Frontal cortex (tissue), 3 donors: ENCODE measurements at regions not wholly inside any gene's neighbourhood (a gene's known extent, or its start where the extent isn't known, plus 50 kb on each side); places are given as distances from the start of the nearest gene placed in this dataset.

ENCODE experiments used
- DNase-seq, 2 donors: peaks; one replicate each; pipeline ENCODE4 v3.0.0; 2012; ENCODE audit warnings: low spot score in 2 of 2
- FAIRE-seq: peaks from 2 replicates; lab custom pipeline; 2012; peaks lifted over from hg19 to GRCh38; lab: Jason Lieb, UNC
- donor health status: control.
- donor health status: control.
- donor health status: control.

- FAIRE-seq (no peak), DNase-seq (no peak)
These were observed 99.4 kb downstream of the DIRAS3 start for GRCh38 chr1:67951014-67951413.

DNA sequence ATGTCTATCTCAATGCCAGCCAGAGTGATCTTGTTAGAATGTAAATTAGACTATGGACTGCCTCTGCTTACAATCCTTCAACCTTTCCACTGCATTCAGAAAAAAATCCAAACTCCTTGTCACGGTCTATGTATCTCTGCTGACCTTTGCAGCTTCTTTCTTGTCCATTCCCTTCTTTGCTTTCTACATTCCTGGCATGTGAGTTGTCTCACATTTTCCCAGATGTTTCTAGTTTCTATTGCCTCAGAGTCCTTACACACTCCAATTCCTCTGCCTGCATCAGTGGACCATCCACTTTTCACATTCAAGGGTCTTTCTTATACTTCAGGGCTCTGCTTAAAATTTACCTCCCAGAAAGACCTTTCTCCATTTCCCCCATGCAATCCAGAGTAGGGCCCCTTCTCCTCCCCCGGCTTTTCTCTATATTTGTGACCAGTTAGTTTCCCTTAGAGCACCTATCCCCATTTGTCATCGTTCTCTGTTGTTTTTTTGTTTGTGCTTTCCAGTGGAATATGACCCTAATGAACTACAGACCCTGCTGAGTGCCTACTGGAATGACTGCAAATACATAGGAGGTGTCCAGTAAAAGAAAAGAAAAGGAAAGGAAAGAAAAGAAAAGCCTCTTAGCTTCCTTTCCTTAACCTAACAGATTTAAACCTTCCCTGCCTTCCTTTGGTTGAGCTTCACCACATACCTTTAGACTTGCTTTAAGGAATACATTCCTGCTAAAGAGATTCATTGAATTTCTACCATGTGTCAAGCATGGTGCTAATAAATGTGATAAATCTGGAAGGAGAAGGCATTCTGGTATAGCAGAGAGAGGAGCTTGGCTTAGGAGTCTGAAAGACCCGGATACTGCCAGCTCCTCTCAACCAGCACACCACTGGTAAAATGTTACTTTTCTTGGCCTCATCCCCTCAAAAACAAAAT, 102.0 kb downstream of the DIRAS3 start:
- FAIRE-seq (no peak), DNase-seq (no peak)

DNA sequence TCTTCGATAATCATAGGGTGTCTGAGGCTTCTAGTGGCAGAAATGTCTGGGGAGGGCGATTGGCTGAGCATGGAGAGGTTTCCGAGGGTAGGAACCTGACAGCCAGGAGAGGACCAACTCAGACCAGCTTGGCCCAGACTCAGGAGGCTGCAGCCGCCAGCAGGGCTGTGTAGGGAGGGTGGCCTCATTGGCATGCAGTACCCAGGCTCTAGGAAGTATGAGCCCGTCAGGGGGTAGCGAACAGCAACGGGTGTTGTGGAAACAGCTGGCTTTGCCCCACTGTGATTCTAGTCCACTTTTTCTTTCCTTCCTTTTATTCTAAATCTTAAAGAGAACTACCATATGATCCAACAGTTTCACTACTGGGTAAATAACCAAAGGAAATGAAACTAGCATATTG, 103.3 kb downstream of the DIRAS3 start:
- DNase-seq (no peak), FAIRE-seq (no peak)

DNA sequence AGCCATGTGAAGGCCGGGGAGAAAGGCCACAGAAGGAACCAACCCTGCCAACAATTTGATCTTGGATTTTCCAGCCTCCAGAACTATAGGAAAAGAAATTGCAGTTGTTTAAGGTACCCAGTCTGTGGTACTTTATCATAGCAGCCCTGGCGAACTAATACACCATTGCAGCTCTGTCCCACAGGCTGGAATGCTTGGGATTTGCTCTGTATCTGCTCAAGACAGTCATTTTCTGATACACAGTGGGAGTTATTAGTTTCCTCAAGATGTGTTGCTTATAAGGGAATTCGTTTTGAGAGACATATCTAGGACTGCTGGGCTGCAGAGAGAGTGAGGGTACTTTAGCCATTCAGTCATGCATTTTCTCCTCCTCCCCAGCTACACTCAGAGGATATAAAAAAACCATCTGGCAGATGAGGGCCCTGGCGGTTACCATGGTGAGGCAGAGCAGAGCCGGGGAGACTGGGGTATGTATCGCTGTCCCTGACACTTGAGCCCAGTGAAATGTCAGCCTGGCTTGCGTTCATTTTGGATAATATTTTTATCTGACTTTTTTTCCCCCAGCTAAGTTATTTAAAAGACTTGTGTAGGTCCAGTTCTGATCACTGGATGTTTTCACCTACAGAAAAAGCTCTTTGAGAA, 104.6 kb downstream of the DIRAS3 start:
- FAIRE-seq (no peak), DNase-seq (no peak)

DNA sequence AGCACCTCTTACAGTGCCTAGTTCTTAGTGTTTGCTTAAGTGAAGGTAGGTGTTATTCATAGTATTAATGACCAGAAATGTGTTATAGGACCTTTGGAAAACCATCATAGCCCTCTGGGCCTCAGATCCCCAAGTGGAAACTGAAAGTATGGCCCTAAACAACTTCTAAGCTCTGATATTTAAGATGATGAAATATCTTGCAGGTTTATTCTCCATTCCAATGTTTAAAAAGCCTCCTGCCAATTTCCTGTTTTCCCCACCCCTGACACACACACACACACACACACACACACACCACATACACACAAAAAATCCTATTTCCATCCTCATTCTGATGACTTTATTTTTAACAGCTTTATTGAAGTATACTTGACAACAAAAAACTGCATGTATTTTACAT, 108.2 kb downstream of the DIRAS3 start:
- DNase-seq (no peak), FAIRE-seq (no peak)

- no peak for FAIRE-seq
- no peak for DNase-seq
These were observed 108.5 kb upstream of the GNG12 start for GRCh38 chr1:67941746-67942145.

GRCh38 chr1:67941155-67941554, 107.9 kb upstream of the GNG12 start:
- no peak for DNase-seq

GRCh38 chr1:67939942-67940341, 106.7 kb upstream of the GNG12 start:
- FAIRE-seq = no peak
- no peak for DNase-seq

More at GRCh38 chr1:67941155-67941554, 107.9 kb upstream of the GNG12 start:
- FAIRE-seq = no peak

DNA sequence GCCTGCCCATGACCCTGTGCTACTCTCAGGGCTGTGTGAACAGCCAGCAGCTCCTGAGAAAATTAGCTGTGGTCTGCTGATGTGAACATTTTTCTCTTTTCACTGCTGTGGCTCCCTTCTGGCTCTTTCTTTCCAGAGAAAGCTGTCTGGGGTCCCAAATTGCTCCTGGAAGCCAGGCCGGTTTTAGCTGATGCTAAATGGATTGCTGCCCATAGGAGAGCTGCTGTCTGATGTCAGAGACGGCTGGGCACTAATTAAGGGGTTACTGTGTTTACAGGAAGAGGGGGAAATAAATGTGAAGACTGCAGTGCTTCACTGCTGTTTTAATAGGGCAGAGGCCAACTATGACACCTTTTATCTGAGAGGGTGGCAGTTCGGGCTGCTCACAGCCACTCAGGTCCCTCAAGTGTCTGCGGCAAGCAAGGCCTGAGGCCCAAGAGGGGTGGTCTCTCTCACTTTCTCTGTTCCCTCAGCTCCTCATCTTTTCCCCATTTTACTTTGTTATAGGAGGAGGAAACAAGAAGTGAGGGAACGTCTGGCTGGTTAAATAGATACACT, 106.0 kb upstream of the GNG12 start:
- FAIRE-seq (no peak), DNase-seq (no peak)

DNA sequence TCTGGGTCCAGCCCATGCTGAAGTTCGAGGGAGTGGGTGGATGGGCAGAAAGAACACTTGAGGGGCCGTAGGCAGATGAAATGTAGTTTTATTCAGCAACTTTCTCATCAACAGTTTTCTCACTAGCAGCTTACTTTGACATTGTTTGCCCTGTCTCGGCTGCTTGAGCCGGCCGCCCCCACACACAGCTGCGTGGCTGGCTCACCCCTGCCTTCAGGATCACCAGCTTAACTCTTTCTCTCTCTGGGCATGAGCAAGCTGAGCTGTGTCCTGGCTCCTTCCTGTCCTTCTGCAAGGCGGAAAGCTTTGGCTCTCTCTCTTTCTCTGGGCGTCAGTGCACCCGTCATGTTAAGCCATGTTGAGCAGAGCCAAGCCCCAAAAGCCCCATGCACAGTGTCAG, 104.4 kb upstream of the GNG12 start:
- DNase-seq = no peak
- no peak for FAIRE-seq

- no peak for FAIRE-seq
- DNase-seq = no peak
These were observed 103.7 kb upstream of the GNG12 start for GRCh38 chr1:67937010-67937409.

- FAIRE-seq (no peak), DNase-seq (no peak)
These were observed 102.3 kb upstream of the GNG12 start for GRCh38 chr1:67935560-67935959.

DNA sequence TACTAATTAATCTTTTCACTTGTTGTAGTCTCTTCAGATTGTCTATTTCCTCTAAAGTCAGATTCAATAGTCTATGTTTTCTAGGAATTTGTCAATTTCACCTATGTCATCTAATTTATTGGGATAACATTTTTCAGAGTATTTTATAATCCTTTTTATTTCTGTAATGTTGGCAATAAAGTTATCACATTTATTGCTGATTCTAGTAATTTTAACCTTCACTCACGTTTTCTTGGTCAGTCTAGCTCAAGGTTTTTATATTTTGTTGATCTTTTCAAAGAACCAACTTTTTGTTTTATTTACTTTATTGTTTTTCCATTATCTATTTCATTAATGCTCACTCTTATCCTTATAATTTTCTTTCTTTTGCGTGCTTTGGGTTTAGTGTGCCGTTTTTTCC, 97.9 kb upstream of the GNG12 start:
- no peak for FAIRE-seq

GRCh38 chr1:67923074-67923473, 89.8 kb upstream of the GNG12 start:
- DNase-seq (no peak), FAIRE-seq (no peak)

More for the DNA sequence above, 97.9 kb upstream of the GNG12 start:
- DNase-seq = no peak

- FAIRE-seq (no peak), DNase-seq (no peak)
These were observed 88.6 kb upstream of the GNG12 start for GRCh38 chr1:67921725-67922489.

- no peak for DNase-seq
- FAIRE-seq = no peak
These were observed 86.2 kb upstream of the GNG12 start for GRCh38 chr1:67919274-67920072.

- no peak for FAIRE-seq
- DNase-seq = no peak
These were observed 84.8 kb upstream of the GNG12 start for GRCh38 chr1:67918067-67918466.

DNA sequence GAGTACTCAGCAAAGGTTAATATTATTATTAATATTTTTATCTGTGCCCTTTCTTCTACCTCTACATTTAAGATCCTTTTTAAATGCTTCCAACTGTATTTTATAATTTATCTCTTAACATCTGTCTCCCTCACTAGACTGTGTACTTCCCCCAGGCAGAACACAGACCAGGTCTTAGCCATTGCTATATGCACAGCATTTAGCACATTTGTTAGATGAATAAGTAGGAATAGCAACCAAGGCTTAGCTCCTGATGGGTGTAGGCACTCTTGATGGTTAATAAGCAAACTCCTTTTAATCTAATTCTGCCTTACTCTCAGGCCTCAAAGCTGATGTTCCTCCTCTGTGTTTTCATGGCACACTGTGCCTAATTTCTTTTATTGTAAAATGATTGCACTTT, 83.7 kb upstream of the GNG12 start:
- DNase-seq (no peak), FAIRE-seq (no peak)

- DNase-seq (no peak), FAIRE-seq (no peak)
These were observed 83.0 kb upstream of the GNG12 start for GRCh38 chr1:67916140-67916886.
